ENCODE measurements at regions not wholly inside any gene's neighbourhood (a gene's known extent, or its start where the extent isn't known, plus 50 kb on each side); places are given as distances from the start of the nearest gene placed in this dataset.

DNA sequence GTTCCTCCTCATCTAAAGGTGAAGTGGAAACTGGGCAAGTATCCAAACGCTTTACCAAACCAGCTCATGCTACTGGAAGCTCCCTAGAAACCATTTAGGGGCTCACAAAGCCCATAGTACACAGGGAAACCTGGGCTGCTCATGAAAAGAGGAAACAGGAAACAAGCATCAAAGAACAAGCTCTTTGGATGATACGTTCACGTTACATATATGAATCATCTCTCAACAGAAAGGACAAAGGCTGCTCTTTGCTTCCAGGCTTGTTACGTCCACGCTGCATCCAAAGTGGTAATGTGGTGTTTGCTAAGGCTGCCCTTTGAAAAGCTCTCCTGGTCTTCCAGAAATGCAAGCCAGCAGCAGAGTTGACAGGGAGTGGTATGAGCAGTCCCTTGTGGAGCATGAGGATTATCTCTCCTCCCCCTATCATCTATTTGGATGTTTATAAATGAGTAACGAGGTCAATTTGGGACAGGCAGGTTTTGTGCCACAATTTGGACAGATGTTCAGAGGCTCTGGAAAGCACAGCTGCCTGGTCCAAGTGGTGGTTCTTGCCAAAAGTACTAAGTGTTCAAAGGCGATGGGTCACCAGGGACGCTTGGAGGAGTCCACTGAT lies 98.0 kb upstream of the RORA start:
- Mint-ChIP-seq H3K4me1 (ENCODE audit: low read depth) (no peaks in the 10 kb centered on the region), H3K36me3 (ENCODE audit: low read depth) (no peaks in the 10 kb centered on the region), H3K9me3 (no peaks in the 10 kb centered on the region), H3K27ac (no peak overlapping the region), H3K27me3 (peaks cover 5% of the 10 kb centered on the region), H3K4me3 (no peak overlapping the region)
- TF ChIP-seq, protein P1, sequence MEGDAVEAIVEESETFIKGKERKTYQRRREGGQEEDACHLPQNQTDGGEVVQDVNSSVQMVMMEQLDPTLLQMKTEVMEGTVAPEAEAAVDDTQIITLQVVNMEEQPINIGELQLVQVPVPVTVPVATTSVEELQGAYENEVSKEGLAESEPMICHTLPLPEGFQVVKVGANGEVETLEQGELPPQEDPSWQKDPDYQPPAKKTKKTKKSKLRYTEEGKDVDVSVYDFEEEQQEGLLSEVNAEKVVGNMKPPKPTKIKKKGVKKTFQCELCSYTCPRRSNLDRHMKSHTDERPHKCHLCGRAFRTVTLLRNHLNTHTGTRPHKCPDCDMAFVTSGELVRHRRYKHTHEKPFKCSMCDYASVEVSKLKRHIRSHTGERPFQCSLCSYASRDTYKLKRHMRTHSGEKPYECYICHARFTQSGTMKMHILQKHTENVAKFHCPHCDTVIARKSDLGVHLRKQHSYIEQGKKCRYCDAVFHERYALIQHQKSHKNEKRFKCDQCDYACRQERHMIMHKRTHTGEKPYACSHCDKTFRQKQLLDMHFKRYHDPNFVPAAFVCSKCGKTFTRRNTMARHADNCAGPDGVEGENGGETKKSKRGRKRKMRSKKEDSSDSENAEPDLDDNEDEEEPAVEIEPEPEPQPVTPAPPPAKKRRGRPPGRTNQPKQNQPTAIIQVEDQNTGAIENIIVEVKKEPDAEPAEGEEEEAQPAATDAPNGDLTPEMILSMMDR (IDR thresholded peaks at IDR 0.05): no peak
- DNase-seq: no peak
- ATAC-seq: no peak
- ChIA-PET CTCF (no interaction called here), POLR2A (no interaction called here)
- intact Hi-C loops (cut with micrococcal nuclease): no loop called here

- Mint-ChIP-seq H3K9me3 (no peaks in the 10 kb centered on the region), H3K27me3 (peaks cover 12% of the 10 kb centered on the region), H3K36me3 (ENCODE audit: low read depth) (no peaks in the 10 kb centered on the region), H3K4me1 (ENCODE audit: low read depth) (no peaks in the 10 kb centered on the region), H3K4me3 (no peak overlapping the region), H3K27ac (no peak overlapping the region)
- intact Hi-C loops (cut with micrococcal nuclease): no loop called here
- TF ChIP-seq, protein P1 (IDR thresholded peaks at IDR 0.05): no peak
- ChIA-PET POLR2A (no interaction called here), CTCF (no interaction called here)
- no peak for ATAC-seq
- DNase-seq: no peak
Observed at GRCh38 chr15:61319892-61320291, 90.8 kb upstream of the RORA start.

DNA sequence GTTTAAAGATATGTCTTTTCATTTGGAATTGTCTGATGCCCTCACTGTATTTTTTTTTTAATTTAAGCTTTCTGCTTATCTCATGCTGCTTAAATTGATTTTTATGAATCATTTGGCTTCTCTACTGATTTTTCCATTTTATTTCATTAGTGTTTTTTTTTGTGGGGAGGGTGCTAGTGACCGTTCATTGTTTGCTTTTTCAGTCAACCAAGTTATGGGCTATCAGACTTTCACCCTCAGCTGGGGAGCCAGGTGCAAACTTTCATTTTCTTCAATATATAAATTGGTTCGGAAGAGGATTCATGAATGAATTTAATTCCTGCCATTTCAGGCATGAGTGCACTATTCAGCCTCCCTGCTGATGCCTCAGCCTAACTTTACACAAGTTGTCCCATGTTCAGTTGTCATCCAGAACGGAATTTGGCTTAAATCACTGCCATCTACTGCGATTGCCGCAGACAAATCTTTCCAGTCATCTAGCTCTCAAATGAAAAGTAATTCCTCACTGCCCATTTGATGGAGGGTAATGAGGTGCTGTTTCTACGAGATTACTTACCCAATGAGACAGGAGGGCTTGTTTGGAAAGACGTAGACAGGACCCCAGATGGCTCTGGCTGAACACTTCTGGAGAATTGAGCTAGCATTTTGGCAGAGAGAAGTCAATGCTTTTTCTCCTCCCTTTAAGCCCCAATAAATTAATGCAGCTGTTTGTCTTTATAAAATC lies 89.9 kb upstream of the RORA start:
- no peak overlapping the region for H3K27ac Mint-ChIP-seq
- intact Hi-C loops (cut with micrococcal nuclease): no loop called here

DNA sequence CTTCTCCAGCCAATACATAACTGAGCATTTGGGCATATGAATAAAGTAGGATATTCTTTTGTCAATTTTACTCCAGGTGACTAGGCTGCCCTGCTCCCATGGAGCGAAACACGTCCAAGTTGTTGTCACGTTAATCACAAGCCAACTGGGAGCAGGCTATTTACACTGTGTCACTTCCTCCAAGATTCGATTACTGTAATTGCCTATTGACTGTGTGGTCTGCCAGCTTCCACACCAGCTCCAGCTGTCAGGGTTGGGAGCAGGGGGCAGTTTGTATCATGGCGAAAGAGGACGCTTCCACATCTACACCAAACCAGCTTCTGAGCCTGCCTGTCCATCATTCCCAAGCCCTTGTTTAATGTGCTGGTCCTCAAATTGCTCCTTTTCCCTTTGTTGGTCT lies 89.2 kb upstream of the RORA start:
- CTCF ChIA-PET: no interaction called here
- POLR2A ChIA-PET: no interaction called here
- peaks cover 10% of the 10 kb centered on the region for H3K27me3 Mint-ChIP-seq
- no peaks in the 10 kb centered on the region for H3K4me1 Mint-ChIP-seq (ENCODE audit: low read depth)
- ATAC-seq: no peak
- TF ChIP-seq, protein P1 (IDR thresholded peaks at IDR 0.05): no peak
- H3K36me3 Mint-ChIP-seq (ENCODE audit: low read depth): no peaks in the 10 kb centered on the region
- no peak for DNase-seq
- no peak overlapping the region for H3K27ac Mint-ChIP-seq
- H3K4me3 Mint-ChIP-seq: no peak overlapping the region
- H3K9me3 Mint-ChIP-seq: no peaks in the 10 kb centered on the region
- intact Hi-C loops (cut with micrococcal nuclease): no loop called here

More for the DNA sequence above, 89.9 kb upstream of the RORA start:
- Mint-ChIP-seq H3K9me3 (no peaks in the 10 kb centered on the region), H3K4me3 (no peak overlapping the region), H3K36me3 (ENCODE audit: low read depth) (no peaks in the 10 kb centered on the region), H3K4me1 (ENCODE audit: low read depth) (no peaks in the 10 kb centered on the region), H3K27me3 (peaks cover 10% of the 10 kb centered on the region)
- TF ChIP-seq, protein P1 (IDR thresholded peaks at IDR 0.05): no peak
- CTCF ChIA-PET: no interaction called here
- POLR2A ChIA-PET: no interaction called here
- ATAC-seq (no peak), DNase-seq (no peak)

GRCh38 chr15:61315471-61315870 lies 86.4 kb upstream of the RORA start:
- POLR2A ChIA-PET: no interaction called here
- no peak for ATAC-seq

More at GRCh38 chr15:61315471-61315870, 86.4 kb upstream of the RORA start:
- Mint-ChIP-seq H3K4me1 (ENCODE audit: low read depth) (no peaks in the 10 kb centered on the region), H3K27ac (no peak overlapping the region), H3K4me3 (no peak overlapping the region), H3K36me3 (ENCODE audit: low read depth) (no peaks in the 10 kb centered on the region), H3K9me3 (no peaks in the 10 kb centered on the region), H3K27me3 (peaks cover 7% of the 10 kb centered on the region)
- TF ChIP-seq, protein P1 (IDR thresholded peaks at IDR 0.05): no peak
- no peak for DNase-seq
- intact Hi-C loops (cut with micrococcal nuclease): no loop called here
- CTCF ChIA-PET: no interaction called here

Data from activated CD8-positive, alpha-beta T cell treated with anti-CD3 and anti-CD28 coated beads for 36 hours (primary cell).